ENCODE measurements at regions not wholly inside any gene's neighbourhood (a gene's known extent, or its start where the extent isn't known, plus 50 kb on each side); places are given as distances from the start of the nearest gene placed in this dataset.

GRCh38 chr3:83948771-83949170, 1010.0 kb upstream of the CADM2 start:
- Histone ChIP-seq H3K4me3 (no peak overlapping the region), H3K4me1 (replicated peaks in 1 of 2) (no peaks in the 10 kb centered on the region), H3K27ac (no peak overlapping the region)
- 0 to 100% (median 75%) methylated on average over 1 of the region's 1 CpG; no CpG with 5 or more reads in 3 of the 10 experiments for WGBS, 10 experiments
- in situ Hi-C loops (cut with MboI; ENCODE audit: low pct_unique_long_range_greater_than_20kb in 2 of 9, low sequenced_read_pairs in 9 of 9, unreplicated experiment in 9 of 9) = no loop called here
- ATAC-seq (replicated peaks in 6 of 8) = no peak

- peak in 1 of 8 experiments; percentile 43 for ATAC-seq (replicated peaks in 6 of 8)
- 0 to 77% (median 33%) methylated on average over 1 to 3 of the region's 3 CpGs; no CpG with 5 or more reads in 1 of the 10 experiments for WGBS, 10 experiments
- Histone ChIP-seq H3K27ac (no peak overlapping the region), H3K4me3 (no peak overlapping the region), H3K4me1 (replicated peaks in 1 of 2) (no peaks in the 10 kb centered on the region)
- in situ Hi-C loops (cut with MboI; ENCODE audit: low pct_unique_long_range_greater_than_20kb in 2 of 9, low sequenced_read_pairs in 9 of 9, unreplicated experiment in 9 of 9) = no loop called here
These were observed 1005.2 kb upstream of the CADM2 start for GRCh38 chr3:83953417-83954089.

- no peaks in the 10 kb centered on the region for H3K4me1 ChIP-seq (replicated peaks in 1 of 2)
- ATAC-seq (replicated peaks in 6 of 8) = no peak
- 0 to 100% (median 71%) methylated on average over 1 to 3 of the region's 3 CpGs for WGBS, 10 experiments
- in situ Hi-C loops (cut with MboI; ENCODE audit: low pct_unique_long_range_greater_than_20kb in 2 of 9, low sequenced_read_pairs in 9 of 9, unreplicated experiment in 9 of 9) = no loop called here
- no peak overlapping the region for H3K4me3 ChIP-seq
- H3K27ac ChIP-seq = no peak overlapping the region
These were observed 1002.4 kb upstream of the CADM2 start for GRCh38 chr3:83956431-83956830.

DNA sequence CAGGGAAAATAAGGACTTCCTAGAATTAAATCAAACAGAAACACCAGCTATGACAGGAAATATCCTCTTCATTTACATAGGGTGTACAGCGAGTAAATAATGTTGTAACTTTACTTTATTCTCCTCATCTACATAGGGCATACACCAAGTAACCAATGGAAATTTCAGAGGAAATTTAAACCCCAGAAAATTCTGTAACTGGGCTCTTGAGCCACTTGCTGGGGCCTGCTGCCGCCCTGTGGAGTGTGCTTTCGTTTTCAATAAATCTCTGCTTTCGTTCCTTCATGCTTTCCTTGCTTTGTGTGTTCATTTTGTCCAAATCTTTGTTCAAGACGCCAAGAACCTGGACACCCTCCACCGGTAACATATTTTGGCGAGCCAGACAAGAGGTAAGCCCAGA, 990.4 kb upstream of the CADM2 start:
- H3K27ac ChIP-seq = no peak overlapping the region
- H3K4me3 ChIP-seq = no peak overlapping the region
- WGBS, 10 experiments = 4 to 94% (median 20%) methylated on average over 1 to 7 of the region's 7 CpGs; no CpG with 5 or more reads in 1 of the 10 experiments
- H3K4me1 ChIP-seq (replicated peaks in 1 of 2) = no peaks in the 10 kb centered on the region
- peak in 3 of 8 experiments; percentile 83 to 89 (median 89) for ATAC-seq (replicated peaks in 6 of 8)
- in situ Hi-C loops (cut with MboI; ENCODE audit: low pct_unique_long_range_greater_than_20kb in 2 of 9, low sequenced_read_pairs in 9 of 9, unreplicated experiment in 9 of 9) = no loop called here

DNA sequence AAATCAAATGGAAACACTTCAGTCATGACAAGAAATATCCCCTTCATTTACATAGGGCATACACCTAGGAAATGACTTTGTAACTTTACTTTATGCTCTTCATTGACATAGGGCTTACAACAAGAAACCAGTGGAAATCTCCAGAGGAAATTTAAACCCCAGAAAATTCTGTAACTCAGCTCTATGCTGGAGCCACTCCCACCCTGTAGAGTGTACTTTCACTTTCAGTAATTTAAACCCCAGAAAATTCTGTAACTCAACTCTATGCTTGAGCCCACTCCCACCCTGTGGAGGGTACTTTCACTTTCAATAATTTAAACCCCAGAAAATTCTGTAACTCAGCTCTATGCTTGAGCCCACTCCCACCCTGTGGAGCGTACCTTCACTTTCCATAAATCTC, 987.1 kb upstream of the CADM2 start:
- H3K27ac ChIP-seq = no peak overlapping the region
- in situ Hi-C loops (cut with MboI; ENCODE audit: low pct_unique_long_range_greater_than_20kb in 2 of 9, low sequenced_read_pairs in 9 of 9, unreplicated experiment in 9 of 9) = no loop called here
- H3K4me3 ChIP-seq = no peak overlapping the region
- peak in 2 of 8 experiments; percentile 25 to 51 for ATAC-seq (replicated peaks in 6 of 8)
- H3K4me1 ChIP-seq (replicated peaks in 1 of 2) = no peaks in the 10 kb centered on the region
- WGBS, 10 experiments = 40 to 100% (median 100%) methylated on average over 1 of the region's 1 CpG; no CpG with 5 or more reads in 4 of the 10 experiments

DNA sequence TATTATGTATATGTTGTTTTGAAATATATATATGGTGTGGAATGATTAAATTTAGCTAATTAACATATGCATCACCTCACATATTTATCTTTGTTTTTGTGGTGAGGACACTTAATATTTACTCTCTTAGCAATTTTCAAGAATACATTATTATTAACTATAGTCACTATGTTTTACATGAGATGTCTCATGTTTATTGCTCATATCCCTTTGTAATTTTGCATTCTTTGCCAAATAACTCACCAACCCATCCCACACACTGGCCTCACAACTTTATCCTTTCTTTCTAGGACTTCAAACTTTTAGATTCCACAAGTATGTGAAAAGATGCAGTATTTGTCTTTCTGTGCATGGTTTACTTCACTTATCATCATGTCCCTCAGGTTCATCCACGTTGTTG, 950.2 kb upstream of the CADM2 start:
- in situ Hi-C loops (cut with MboI; ENCODE audit: low pct_unique_long_range_greater_than_20kb in 2 of 9, low sequenced_read_pairs in 9 of 9, unreplicated experiment in 9 of 9) = no loop called here
- H3K4me3 ChIP-seq = no peak overlapping the region
- WGBS, 10 experiments = 0 to 100% (median 78%) methylated on average over 1 of the region's 1 CpG; no CpG with 5 or more reads in 1 of the 10 experiments
- ATAC-seq (replicated peaks in 6 of 8) = no peak
- no peaks in the 10 kb centered on the region for H3K4me1 ChIP-seq (replicated peaks in 1 of 2)
- no peak overlapping the region for H3K27ac ChIP-seq

DNA sequence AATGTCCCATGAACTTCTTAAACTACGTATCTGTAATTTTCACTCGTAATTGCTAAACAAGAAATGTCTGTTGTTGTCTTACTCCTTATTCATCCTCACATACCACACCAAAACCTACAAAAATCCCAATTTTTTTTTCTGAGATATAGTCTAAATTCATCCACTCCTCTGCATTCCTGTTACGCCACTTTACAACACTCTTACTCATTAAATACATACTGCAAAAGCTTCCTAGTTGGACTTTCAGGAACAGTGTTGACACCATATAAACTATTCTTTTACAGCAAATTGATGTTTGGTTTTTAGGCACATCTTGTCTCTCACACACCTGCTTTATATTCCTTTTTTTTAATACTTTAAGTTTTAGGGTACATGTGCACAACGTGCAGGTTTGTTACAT, 934.9 kb upstream of the CADM2 start:
- in situ Hi-C loops (cut with MboI; ENCODE audit: low pct_unique_long_range_greater_than_20kb in 2 of 9, low sequenced_read_pairs in 9 of 9, unreplicated experiment in 9 of 9) = no loop called here

DNA sequence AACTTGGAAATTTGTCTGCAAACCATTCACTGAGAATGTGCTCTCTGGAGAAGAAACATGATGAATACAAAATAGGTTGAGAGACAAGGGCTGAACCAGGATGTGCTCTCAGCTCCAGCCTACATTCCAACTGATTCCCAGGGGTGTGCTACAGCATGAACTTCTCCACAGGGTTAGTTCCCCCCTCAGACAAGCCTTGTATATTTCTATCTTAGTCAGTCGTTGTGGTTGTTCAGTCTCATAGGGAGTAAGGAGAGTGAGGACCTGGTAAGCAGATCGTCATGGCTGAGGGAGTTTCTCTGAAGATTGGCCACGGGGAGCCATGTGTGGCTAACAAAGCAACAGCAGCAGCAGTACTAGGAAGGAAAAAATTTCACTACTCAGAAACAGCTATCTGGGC, 919.7 kb upstream of the CADM2 start:
- Histone ChIP-seq H3K4me3 (no peak overlapping the region), H3K27ac (no peak overlapping the region), H3K4me1 (replicated peaks in 1 of 2) (no peaks in the 10 kb centered on the region)
- peak in 2 of 8 experiments; percentile 31 to 62 for ATAC-seq (replicated peaks in 6 of 8)
- WGBS, 10 experiments = 0 to 88% (median 66%) methylated on average over 1 to 3 of the region's 3 CpGs; no CpG with 5 or more reads in 3 of the 10 experiments
- in situ Hi-C loops (cut with MboI; ENCODE audit: low pct_unique_long_range_greater_than_20kb in 2 of 9, low sequenced_read_pairs in 9 of 9, unreplicated experiment in 9 of 9) = no loop called here

More for the DNA sequence above, 934.9 kb upstream of the CADM2 start:
- H3K4me3 ChIP-seq = no peak overlapping the region
- no peak overlapping the region for H3K27ac ChIP-seq
- H3K4me1 ChIP-seq (replicated peaks in 1 of 2) = no peaks in the 10 kb centered on the region
- ATAC-seq (replicated peaks in 6 of 8) = no peak
- 13 to 100% (median 65%) methylated on average over 2 to 4 of the region's 4 CpGs; no CpG with 5 or more reads in 2 of the 10 experiments for WGBS, 10 experiments

GRCh38 chr3:84042399-84043106, 916.2 kb upstream of the CADM2 start:
- Histone ChIP-seq H3K4me1 (replicated peaks in 1 of 2) (no peaks in the 10 kb centered on the region), H3K4me3 (no peak overlapping the region), H3K27ac (no peak overlapping the region)
- in situ Hi-C loops (cut with MboI; ENCODE audit: low pct_unique_long_range_greater_than_20kb in 2 of 9, low sequenced_read_pairs in 9 of 9, unreplicated experiment in 9 of 9) = no loop called here
- WGBS, 10 experiments = 9 to 74% (median 47%) methylated on average over 1 to 3 of the region's 3 CpGs
- peak in 5 of 8 experiments; percentile 51 to 88 (median 69) for ATAC-seq (replicated peaks in 6 of 8)

- peak in 5 of 8 experiments; percentile 61 to 99 (median 95) for ATAC-seq (replicated peaks in 6 of 8)
- 0 to 80% (median 54%) methylated on average over 1 of the region's 1 CpG; no CpG with 5 or more reads in 4 of the 10 experiments for WGBS, 10 experiments
- H3K4me1 ChIP-seq (replicated peaks in 1 of 2) = peaks cover 4 to 7% of the 10 kb centered on the region in 2 donors
- in situ Hi-C loops (cut with MboI; ENCODE audit: low pct_unique_long_range_greater_than_20kb in 2 of 9, low sequenced_read_pairs in 9 of 9, unreplicated experiment in 9 of 9) = no loop called here
- no peak overlapping the region for H3K27ac ChIP-seq
- H3K4me3 ChIP-seq = no peak overlapping the region
These were observed 891.9 kb upstream of the CADM2 start for GRCh38 chr3:84066915-84067314.

GRCh38 chr3:84073664-84074063, 885.1 kb upstream of the CADM2 start:
- in situ Hi-C loops (cut with MboI; ENCODE audit: low pct_unique_long_range_greater_than_20kb in 2 of 9, low sequenced_read_pairs in 9 of 9, unreplicated experiment in 9 of 9) = no loop called here
- 0 to 17% (median 0%) methylated on average over 1 to 4 of the region's 4 CpGs; no CpG with 5 or more reads in 4 of the 10 experiments for WGBS, 10 experiments
- Histone ChIP-seq H3K4me3 (no peak overlapping the region), H3K4me1 (replicated peaks in 1 of 2) (peaks cover 0 to 12% of the 10 kb centered on the region in 2 donors), H3K27ac (no peak overlapping the region)
- ATAC-seq (replicated peaks in 6 of 8) = peak in 3 of 8 experiments; percentile 44 to 66 (median 53)

DNA sequence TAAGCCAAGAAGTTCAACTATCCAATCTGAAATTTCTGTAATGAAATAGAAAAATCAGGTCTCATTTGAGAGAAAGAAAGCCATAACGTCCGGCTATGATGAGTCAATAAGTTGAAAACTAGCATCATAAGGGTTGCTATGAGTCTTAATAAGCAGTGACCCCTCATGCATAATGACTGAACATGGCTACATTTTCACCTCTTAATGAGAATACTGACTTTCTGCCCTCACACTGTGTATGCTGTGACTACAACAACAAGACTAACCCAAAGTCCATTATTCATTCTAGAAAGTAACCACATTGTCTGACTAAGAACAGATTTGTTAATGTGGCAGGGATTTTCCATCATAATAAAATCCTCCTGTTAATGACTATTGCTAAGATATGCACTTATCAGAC, 884.0 kb upstream of the CADM2 start:
- Histone ChIP-seq H3K4me1 (replicated peaks in 1 of 2) (peaks cover 0 to 12% of the 10 kb centered on the region in 2 donors), H3K4me3 (no peak overlapping the region), H3K27ac (no peak overlapping the region)
- WGBS, 10 experiments = 0 to 74% (median 58%) methylated on average over 1 to 2 of the region's 2 CpGs; no CpG with 5 or more reads in 4 of the 10 experiments
- in situ Hi-C loops (cut with MboI; ENCODE audit: low pct_unique_long_range_greater_than_20kb in 2 of 9, low sequenced_read_pairs in 9 of 9, unreplicated experiment in 9 of 9) = no loop called here
- ATAC-seq (replicated peaks in 6 of 8) = peak in 6 of 8 experiments; percentile 28 to 95 (median 57)

GRCh38 chr3:84077479-84077878, 881.3 kb upstream of the CADM2 start:
- WGBS, 10 experiments = 7 to 100% (median 40%) methylated on average over 1 to 3 of the region's 3 CpGs; no CpG with 5 or more reads in 1 of the 10 experiments

More at GRCh38 chr3:84077479-84077878, 881.3 kb upstream of the CADM2 start:
- in situ Hi-C loops (cut with MboI; ENCODE audit: low pct_unique_long_range_greater_than_20kb in 2 of 9, low sequenced_read_pairs in 9 of 9, unreplicated experiment in 9 of 9) = no loop called here
- peak in 2 of 8 experiments; percentile 38 to 60 for ATAC-seq (replicated peaks in 6 of 8)
- Histone ChIP-seq H3K4me3 (no peak overlapping the region), H3K4me1 (replicated peaks in 1 of 2) (peaks cover 0 to 12% of the 10 kb centered on the region in 2 donors), H3K27ac (no peak overlapping the region)

Data from motor neuron (in vitro differentiated cells).